Endothelial cell of umbilical vein (primary cell): ENCODE measurements at regions not wholly inside any gene's neighbourhood (a gene's known extent, or its start where the extent isn't known, plus 50 kb on each side); places are given as distances from the start of the nearest gene placed in this dataset.

Experiments used
- CTCF ChIP-seq, 2 donors: IDR thresholded peaks; 1 replicate in 1 of 2; 2 replicates in 1 of 2; pipeline ENCODE4 v1.5.1; 2011; ENCODE audit warnings: low read length in 2 of 2, mild to moderate bottlenecking in 2 of 2, moderate library complexity in 2 of 2, control low read depth in 1 of 2, inconsistent platforms in 1 of 2, low read depth in 1 of 2; ENCODE audit not compliant: insufficient read depth in 1 of 2; ENCODE audit errors: extremely low read depth in 1 of 2
- FOS ChIP-seq: IDR thresholded peaks from 2 replicates; pipeline ENCODE4 v1.6.1; 2011; ENCODE audit warnings: mild to moderate bottlenecking, low read length, moderate library complexity, borderline replicate concordance; ENCODE audit not compliant: insufficient read depth
- GATA2 ChIP-seq: IDR thresholded peaks from 2 replicates; pipeline ENCODE4 v1.7.0; 2011; ENCODE audit warnings: low read depth, mild to moderate bottlenecking, moderate library complexity, mixed read lengths, low read length; ENCODE audit not compliant: insufficient read length, insufficient read depth
- MAX ChIP-seq: IDR thresholded peaks from 2 replicates; pipeline ENCODE4 v1.6.1; 2011; ENCODE audit not compliant: insufficient read depth, insufficient read length
- MYC ChIP-seq: IDR thresholded peaks from one replicate; pipeline ENCODE4 v1.6.1; 2011; ENCODE audit warnings: mild to moderate bottlenecking, low read depth, low read length
- POLR2A ChIP-seq: IDR thresholded peaks from 2 replicates; pipeline ENCODE4 v1.6.1; 2012; ENCODE audit warnings: low read depth, mild to moderate bottlenecking, control low read depth, low read length
- POLR2AphosphoS5 ChIP-seq: IDR thresholded peaks from 2 replicates; pipeline ENCODE4 v1.6.1; 2012; ENCODE audit warnings: low read depth, mild to moderate bottlenecking, control low read depth, low read length, moderate library complexity; ENCODE audit not compliant: insufficient read depth

- no peak for TF ChIP-seq CTCF (IDR thresholded peaks at IDR 0.05; ENCODE audit: extremely low read depth in 1 of 2, insufficient read depth in 1 of 2, low read depth in 1 of 2, low read length in 2 of 2)
- TF ChIP-seq GATA2 = no peak
- no peak for TF ChIP-seq POLR2A
- TF ChIP-seq POLR2AphosphoS5 = no peak
- TF ChIP-seq MAX = no peak
- no peak for TF ChIP-seq FOS
- no peak for TF ChIP-seq MYC
Measured at GRCh38 chr12:92496790-92497189, 206.0 kb upstream of the PLEKHG7 start.
